Kidney epithelial cell (primary cell): ENCODE measurements at regions not wholly inside any gene's neighbourhood (a gene's known extent, or its start where the extent isn't known, plus 50 kb on each side); places are given as distances from the start of the nearest gene placed in this dataset.

ENCODE experiments used
- DNase-seq: peaks from one replicate; pipeline ENCODE4 v3.0.0-alpha.2; 2010; ENCODE audit warnings: low read depth
- H3K27me3 ChIP-seq: 2 replicates; pipeline ENCODE4 v1.6.0; 2011; ENCODE audit warnings: low read length; ENCODE audit not compliant: control insufficient read depth, insufficient read depth
- H3K36me3 ChIP-seq: 2 replicates; pipeline ENCODE4 v1.5.1; 2011; ENCODE audit warnings: low read length; ENCODE audit not compliant: control insufficient read depth, insufficient read depth
- H3K4me3 ChIP-seq: 2 replicates; pipeline ENCODE4 v1.5.1; 2011; ENCODE audit warnings: low read depth, mild to moderate bottlenecking, control low read depth, low read length
- CTCF ChIP-seq: IDR thresholded peaks from 2 replicates; pipeline ENCODE4 v1.5.1; 2011; ENCODE audit warnings: mild to moderate bottlenecking, moderate library complexity, low read length, control low read depth, inconsistent platforms; ENCODE audit not compliant: insufficient read depth, poor library complexity, severe bottlenecking

GRCh38 chr11:70813651-70814050, 415.3 kb downstream of the CTTN start:
- no peak for TF ChIP-seq CTCF
- H3K36me3 ChIP-seq = no peaks in the 10 kb centered on the region
- no peak for DNase-seq
- no peaks in the 10 kb centered on the region for H3K27me3 ChIP-seq
- H3K4me3 ChIP-seq = no peak overlapping the region

- no peak overlapping the region for H3K4me3 ChIP-seq
- H3K27me3 ChIP-seq = no peaks in the 10 kb centered on the region
- TF ChIP-seq CTCF = no peak
- H3K36me3 ChIP-seq = no peaks in the 10 kb centered on the region
- DNase-seq = no peak
These were observed 417.1 kb downstream of the CTTN start for GRCh38 chr11:70815485-70815832.

GRCh38 chr11:70816156-70816678, 417.9 kb downstream of the CTTN start:
- no peak for TF ChIP-seq CTCF
- DNase-seq = no peak
- Histone ChIP-seq H3K27me3 (no peaks in the 10 kb centered on the region), H3K36me3 (no peaks in the 10 kb centered on the region), H3K4me3 (no peak overlapping the region)

- no peak for TF ChIP-seq CTCF
- Histone ChIP-seq H3K36me3 (no peaks in the 10 kb centered on the region), H3K27me3 (no peaks in the 10 kb centered on the region), H3K4me3 (no peak overlapping the region)
- no peak for DNase-seq
These were observed 420.0 kb downstream of the CTTN start for GRCh38 chr11:70818351-70818750.

- no peak for TF ChIP-seq CTCF
- DNase-seq = no peak
- H3K36me3 ChIP-seq = no peaks in the 10 kb centered on the region
- H3K27me3 ChIP-seq = no peaks in the 10 kb centered on the region
- no peak overlapping the region for H3K4me3 ChIP-seq
These were observed 420.7 kb downstream of the CTTN start for GRCh38 chr11:70819022-70819421.

- H3K4me3 ChIP-seq = no peak overlapping the region
- no peaks in the 10 kb centered on the region for H3K27me3 ChIP-seq
- no peaks in the 10 kb centered on the region for H3K36me3 ChIP-seq
- DNase-seq = no peak
- no peak for TF ChIP-seq CTCF
These were observed 422.0 kb downstream of the CTTN start for GRCh38 chr11:70820311-70820710.
